Neutrophil (primary cell): ENCODE measurements at regions not wholly inside any gene's neighbourhood (a gene's known extent, or its start where the extent isn't known, plus 50 kb on each side); places are given as distances from the start of the nearest gene placed in this dataset.
"Not testable (repeated sequence)": the region's sequence is repeated elsewhere in the genome, so short reads cannot be mapped to it uniquely, and the experiment has no call there.

Source experiments
- H3K27ac ChIP-seq: fragments of 200-600 bp; sonication (generic); 2 replicates; pipeline ENCODE4 v1.5.1; 2016; ENCODE audit warnings: mild to moderate bottlenecking, moderate library complexity
- H3K27me3 ChIP-seq: fragments of 200-600 bp; sonication (generic); 2 replicates; pipeline ENCODE4 v1.6.0; 2016; ENCODE audit warnings: mild to moderate bottlenecking
- H3K36me3 ChIP-seq: fragments of 200-600 bp; sonication (generic); 2 replicates; pipeline ENCODE4 v1.5.1; 2017
- H3K4me1 ChIP-seq, 2 experiments: fragments of 200-600 bp in 1 of 2; sonication (generic) in 1 of 2; 1 replicate in 1 of 2; 2 replicates in 1 of 2; pipeline versions ENCODE4 v1.5.1 to v1.6.1; 2013 to 2016; ENCODE audit warnings: low read depth in 1 of 2, low read length in 1 of 2, mild to moderate bottlenecking in 1 of 2, moderate library complexity in 1 of 2; ENCODE audit not compliant: control insufficient read depth in 1 of 2, insufficient read depth in 1 of 2
- H3K4me3 ChIP-seq, 2 experiments: fragments of 200-600 bp in 1 of 2; sonication (generic) in 1 of 2; 1 replicate in 1 of 2; 2 replicates in 1 of 2; pipeline ENCODE4 v1.5.1; 2013 to 2016; ENCODE audit warnings: low read depth in 1 of 2, low read length in 1 of 2, mild to moderate bottlenecking in 1 of 2, moderate library complexity in 1 of 2
- H3K9me3 ChIP-seq: fragments of 200-600 bp; sonication (generic); 2 replicates; pipeline ENCODE4 v1.5.1; 2016
- TF ChIP-seq, protein P1 (sequence below): fragments of 200-600 bp; sonication (generic); IDR thresholded peaks from 2 replicates; pipeline ENCODE4 v1.5.1; 2016; ENCODE audit warnings: antibody characterized with exemption

DNA sequence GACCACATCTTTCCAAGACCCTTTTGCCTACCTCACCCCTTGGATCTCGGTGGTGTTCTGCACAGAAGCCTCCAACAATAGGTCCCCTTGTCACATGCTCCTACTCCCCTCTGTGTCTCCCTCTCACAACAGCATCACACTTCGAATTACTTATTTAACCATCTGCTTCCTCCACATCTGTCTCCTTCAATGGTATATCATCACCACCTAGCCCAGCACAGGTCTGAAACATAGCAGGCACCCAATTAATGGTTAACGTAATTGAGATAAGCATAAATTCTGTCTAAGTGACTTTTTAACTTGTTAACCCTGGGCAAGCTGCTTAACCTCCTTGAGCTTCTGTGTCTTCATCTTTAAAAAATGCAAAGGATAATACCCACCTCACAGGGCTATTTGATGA lies 100.3 kb upstream of the BARHL2 start:
- no peaks in the 10 kb centered on the region for H3K36me3 ChIP-seq
- peaks cover 15% of the 10 kb centered on the region for H3K27me3 ChIP-seq
- no peak overlapping the region for H3K4me3 ChIP-seq
- H3K27ac ChIP-seq: no peak overlapping the region
- no peaks in the 10 kb centered on the region for H3K4me1 ChIP-seq
- TF ChIP-seq, protein P1, sequence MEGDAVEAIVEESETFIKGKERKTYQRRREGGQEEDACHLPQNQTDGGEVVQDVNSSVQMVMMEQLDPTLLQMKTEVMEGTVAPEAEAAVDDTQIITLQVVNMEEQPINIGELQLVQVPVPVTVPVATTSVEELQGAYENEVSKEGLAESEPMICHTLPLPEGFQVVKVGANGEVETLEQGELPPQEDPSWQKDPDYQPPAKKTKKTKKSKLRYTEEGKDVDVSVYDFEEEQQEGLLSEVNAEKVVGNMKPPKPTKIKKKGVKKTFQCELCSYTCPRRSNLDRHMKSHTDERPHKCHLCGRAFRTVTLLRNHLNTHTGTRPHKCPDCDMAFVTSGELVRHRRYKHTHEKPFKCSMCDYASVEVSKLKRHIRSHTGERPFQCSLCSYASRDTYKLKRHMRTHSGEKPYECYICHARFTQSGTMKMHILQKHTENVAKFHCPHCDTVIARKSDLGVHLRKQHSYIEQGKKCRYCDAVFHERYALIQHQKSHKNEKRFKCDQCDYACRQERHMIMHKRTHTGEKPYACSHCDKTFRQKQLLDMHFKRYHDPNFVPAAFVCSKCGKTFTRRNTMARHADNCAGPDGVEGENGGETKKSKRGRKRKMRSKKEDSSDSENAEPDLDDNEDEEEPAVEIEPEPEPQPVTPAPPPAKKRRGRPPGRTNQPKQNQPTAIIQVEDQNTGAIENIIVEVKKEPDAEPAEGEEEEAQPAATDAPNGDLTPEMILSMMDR: no peak
- H3K9me3 ChIP-seq: no peaks in the 10 kb centered on the region

DNA sequence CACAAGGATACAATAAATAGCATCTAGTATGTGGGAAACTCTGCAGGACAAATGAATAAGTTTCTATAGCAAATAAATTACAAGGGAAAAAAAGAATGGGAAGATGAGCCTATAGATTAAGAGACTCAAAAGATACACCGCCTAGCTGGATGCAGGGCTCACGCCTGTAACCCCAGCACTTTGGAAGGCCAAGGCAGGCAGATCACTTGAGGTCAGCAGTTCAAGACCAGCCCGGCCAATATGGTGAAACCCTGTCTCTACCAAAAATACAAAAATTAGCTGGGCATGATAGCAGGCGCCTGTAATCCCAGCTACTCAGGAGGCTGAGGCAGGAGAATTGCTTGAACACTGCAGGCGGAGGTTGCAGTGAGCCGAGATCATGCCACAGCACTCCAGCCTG lies 95.1 kb upstream of the BARHL2 start:
- not testable (repeated sequence) for H3K4me3 ChIP-seq, H3K9me3 ChIP-seq, H3K4me1 ChIP-seq, H3K27me3 ChIP-seq, H3K27ac ChIP-seq, H3K36me3 ChIP-seq

DNA sequence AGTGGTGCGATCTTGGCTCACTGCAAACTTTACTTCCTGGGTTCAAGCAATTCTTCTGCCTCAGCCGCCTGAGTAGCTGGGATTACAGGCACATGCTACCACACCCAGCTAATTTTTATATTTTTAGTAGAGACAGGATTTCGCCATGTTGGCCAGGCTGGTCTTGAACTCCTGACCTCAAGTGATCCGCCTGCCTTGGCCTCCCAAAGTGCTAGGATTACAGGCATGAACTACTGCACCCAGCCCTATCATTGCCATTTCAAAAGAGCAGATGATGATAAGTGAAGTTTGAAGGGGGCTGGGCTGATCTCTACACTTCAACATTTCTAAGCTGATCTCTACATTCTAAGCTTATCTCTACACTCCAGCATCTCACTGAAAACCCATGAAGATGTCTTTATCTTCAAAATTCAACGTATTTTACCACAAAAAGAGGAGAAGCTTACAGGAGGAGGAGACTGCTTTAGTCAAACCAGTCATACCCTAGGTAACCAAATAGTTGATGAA lies 94.4 kb upstream of the BARHL2 start:
- not testable (repeated sequence) for H3K9me3 ChIP-seq, H3K27ac ChIP-seq, H3K36me3 ChIP-seq, H3K27me3 ChIP-seq, H3K4me3 ChIP-seq, H3K4me1 ChIP-seq

DNA sequence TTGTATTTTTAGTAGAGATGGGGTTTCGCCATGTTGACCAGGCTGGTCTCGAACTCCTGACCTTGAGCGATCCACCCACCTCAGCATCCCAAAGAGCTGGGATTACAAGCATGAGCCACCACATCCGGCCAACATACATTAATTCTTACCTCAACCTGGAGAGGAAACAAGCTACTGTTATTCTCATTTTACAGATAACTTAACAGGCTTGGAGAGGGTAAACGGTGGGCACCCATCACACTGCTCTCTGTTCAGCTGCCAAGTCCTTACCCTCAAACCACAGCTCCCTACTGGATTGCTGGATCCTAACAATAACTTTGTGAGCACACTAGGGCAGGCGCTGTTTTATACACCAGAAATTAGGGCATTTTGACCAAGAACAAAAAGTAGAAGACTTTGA lies 93.6 kb upstream of the BARHL2 start:
- Histone ChIP-seq H3K4me1 (no peaks in the 10 kb centered on the region), H3K9me3 (no peaks in the 10 kb centered on the region), H3K4me3 (no peak overlapping the region), H3K27me3 (no peaks in the 10 kb centered on the region), H3K27ac (no peak overlapping the region), H3K36me3 (no peaks in the 10 kb centered on the region)
- TF ChIP-seq, protein P1: no peak

DNA sequence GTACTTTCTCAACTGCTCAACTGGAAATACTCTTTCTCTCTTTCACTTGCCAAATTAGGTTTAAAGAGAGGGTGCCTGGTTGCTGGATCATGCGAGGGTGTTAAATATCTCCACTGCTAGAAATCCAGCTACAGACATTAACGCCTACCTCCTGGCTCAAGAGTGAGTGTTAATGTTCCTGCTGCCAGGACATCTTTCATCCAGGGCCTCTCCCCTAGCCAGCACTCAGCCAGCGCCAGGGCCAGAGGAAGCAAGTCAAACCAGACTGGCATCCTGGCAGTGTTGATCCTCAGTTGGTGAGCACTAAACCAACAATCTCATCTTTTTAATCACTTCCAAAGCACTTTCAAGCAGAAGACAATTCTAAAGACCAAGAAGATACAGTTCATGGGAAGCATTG lies 92.9 kb upstream of the BARHL2 start:
- Histone ChIP-seq H3K9me3 (no peaks in the 10 kb centered on the region), H3K27ac (no peak overlapping the region), H3K4me1 (no peaks in the 10 kb centered on the region), H3K27me3 (no peaks in the 10 kb centered on the region), H3K36me3 (no peaks in the 10 kb centered on the region), H3K4me3 (no peak overlapping the region)
- TF ChIP-seq, protein P1: no peak

DNA sequence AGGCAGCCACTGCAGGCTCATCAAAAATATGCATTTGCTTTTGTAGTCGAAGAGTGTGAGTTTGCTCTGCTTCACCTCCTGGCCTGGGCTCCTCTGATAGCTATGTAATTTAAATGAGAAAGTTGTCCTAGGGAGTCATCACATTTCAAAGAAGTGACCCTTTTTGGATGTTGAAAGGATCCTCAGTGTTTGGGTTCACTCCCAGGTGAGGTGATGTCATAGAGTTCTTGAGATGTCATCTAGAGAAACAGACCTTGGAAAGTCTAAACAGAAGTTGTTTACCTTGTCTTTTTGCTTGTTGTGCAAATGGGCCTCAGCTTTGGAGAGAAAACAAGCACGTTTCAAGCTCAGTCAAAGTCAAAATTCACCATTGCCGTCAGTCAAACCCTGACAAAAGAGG lies 92.0 kb upstream of the BARHL2 start:
- H3K4me1 ChIP-seq: no peaks in the 10 kb centered on the region
- no peak overlapping the region for H3K4me3 ChIP-seq
- no peak overlapping the region for H3K27ac ChIP-seq
- H3K27me3 ChIP-seq: no peaks in the 10 kb centered on the region
- TF ChIP-seq, protein P1: no peak
- H3K9me3 ChIP-seq: no peaks in the 10 kb centered on the region
- no peaks in the 10 kb centered on the region for H3K36me3 ChIP-seq

DNA sequence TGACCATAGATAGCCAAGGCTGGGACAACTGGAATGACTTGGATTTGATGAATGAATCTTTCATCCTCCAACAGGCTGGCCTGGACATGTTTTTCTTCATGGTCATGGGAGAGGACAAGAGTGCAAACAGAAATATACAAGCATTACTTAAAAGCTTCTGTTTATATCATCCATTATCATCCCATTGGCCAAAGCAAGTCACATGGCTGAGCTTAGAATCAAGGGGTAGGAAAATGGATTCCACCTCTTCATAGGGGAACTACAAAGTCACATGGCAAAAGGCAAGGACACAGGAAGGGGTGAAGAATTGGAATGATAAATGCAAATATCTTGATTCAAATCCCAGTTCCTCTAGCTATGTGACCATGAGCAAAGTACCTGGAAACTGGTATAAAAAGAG lies 90.2 kb upstream of the BARHL2 start:
- H3K9me3 ChIP-seq: no peaks in the 10 kb centered on the region
- H3K27ac ChIP-seq: no peak overlapping the region
- no peaks in the 10 kb centered on the region for H3K36me3 ChIP-seq
- H3K27me3 ChIP-seq: no peaks in the 10 kb centered on the region
- H3K4me3 ChIP-seq: no peak overlapping the region
- no peaks in the 10 kb centered on the region for H3K4me1 ChIP-seq
- TF ChIP-seq, protein P1: no peak
